Left lung (tissue), 4 donors: ENCODE measurements at regions not wholly inside any gene's neighbourhood (a gene's known extent, or its start where the extent isn't known, plus 50 kb on each side); places are given as distances from the start of the nearest gene placed in this dataset.

ENCODE experiments used
- ATAC-seq: fragments of 200-7000 bp; cut with Tn5 transposase; one replicate; pipeline ENCODE4 v1.9.1; 2020; ENCODE audit warnings: moderate library complexity
- DNase-seq, 4 donors: peaks; one replicate each; pipeline ENCODE4 v3.0.0-alpha.2; 2013 to 2020
- H3K27ac ChIP-seq, 2 donors: fragments of 200-600 bp; sonication (generic) in 1 of 2; one replicate each; pipeline versions ENCODE4 v1.5.0 to v1.8.0; 2020 to 2021
- H3K27me3 ChIP-seq, 2 donors: fragments of 200-600 bp; sonication (generic) in 1 of 2; one replicate each; pipeline versions ENCODE4 v1.5.0 to v1.8.0; 2020 to 2021
- H3K36me3 ChIP-seq, 2 donors: fragments of 200-600 bp; sonication (generic) in 1 of 2; one replicate each; pipeline versions ENCODE4 v1.5.0 to v1.8.0; 2020 to 2021
- H3K4me1 ChIP-seq, 2 donors: fragments of 200-600 bp; one replicate each; pipeline ENCODE4 v1.8.0; 2021
- H3K4me3 ChIP-seq, 2 donors: fragments of 200-600 bp; sonication (generic) in 1 of 2; one replicate each; pipeline versions ENCODE4 v1.5.0 to v1.8.0; 2020 to 2021; ENCODE audit warnings: mild to moderate bottlenecking in 1 of 2
- H3K9me3 ChIP-seq, 2 donors: fragments of 200-600 bp; sonication (generic) in 1 of 2; one replicate each; pipeline versions ENCODE4 v1.5.0 to v1.8.0; 2020 to 2021
- intact Hi-C, 2 donors: fragments of 100-400 bp; cut with DNase I; formaldehyde crosslinking; loops; one replicate each; pipeline versions ENCODE4 v1.11.2 to v1.14.2; 2022
- TF ChIP-seq, protein P1 (sequence below), 2 donors: fragments of 200-600 bp; sonication (generic) in 1 of 2; IDR thresholded peaks; one replicate each; pipeline versions ENCODE4 v1.5.0 to v1.8.0; 2021; ENCODE audit warnings: antibody characterized with exemption in 2 of 2
- donor health status: DM: no; HTN: yes; CAD: no.
- donor health status: DM: no; HTN: no; CAD: no.

DNA sequence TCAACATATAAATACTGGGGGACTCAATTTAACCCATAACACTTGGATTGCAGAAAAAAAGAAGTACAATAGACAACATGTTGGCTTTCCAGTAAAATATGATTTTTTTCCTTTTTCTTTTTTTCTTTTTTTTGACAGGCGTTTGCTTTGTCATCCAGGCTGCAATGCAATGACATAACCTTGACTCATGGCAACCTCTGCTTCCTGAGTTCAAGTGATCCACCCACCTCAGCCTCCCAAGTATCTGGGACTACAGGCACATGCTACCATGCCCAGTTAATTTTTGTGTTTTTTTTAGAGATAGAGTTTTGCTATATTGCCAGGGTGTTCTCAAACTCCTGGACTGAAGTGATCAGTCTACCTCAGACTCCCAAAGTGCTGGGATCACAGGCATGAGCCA lies 1512.0 kb upstream of the PRMT6 start:
- TF ChIP-seq, protein P1, sequence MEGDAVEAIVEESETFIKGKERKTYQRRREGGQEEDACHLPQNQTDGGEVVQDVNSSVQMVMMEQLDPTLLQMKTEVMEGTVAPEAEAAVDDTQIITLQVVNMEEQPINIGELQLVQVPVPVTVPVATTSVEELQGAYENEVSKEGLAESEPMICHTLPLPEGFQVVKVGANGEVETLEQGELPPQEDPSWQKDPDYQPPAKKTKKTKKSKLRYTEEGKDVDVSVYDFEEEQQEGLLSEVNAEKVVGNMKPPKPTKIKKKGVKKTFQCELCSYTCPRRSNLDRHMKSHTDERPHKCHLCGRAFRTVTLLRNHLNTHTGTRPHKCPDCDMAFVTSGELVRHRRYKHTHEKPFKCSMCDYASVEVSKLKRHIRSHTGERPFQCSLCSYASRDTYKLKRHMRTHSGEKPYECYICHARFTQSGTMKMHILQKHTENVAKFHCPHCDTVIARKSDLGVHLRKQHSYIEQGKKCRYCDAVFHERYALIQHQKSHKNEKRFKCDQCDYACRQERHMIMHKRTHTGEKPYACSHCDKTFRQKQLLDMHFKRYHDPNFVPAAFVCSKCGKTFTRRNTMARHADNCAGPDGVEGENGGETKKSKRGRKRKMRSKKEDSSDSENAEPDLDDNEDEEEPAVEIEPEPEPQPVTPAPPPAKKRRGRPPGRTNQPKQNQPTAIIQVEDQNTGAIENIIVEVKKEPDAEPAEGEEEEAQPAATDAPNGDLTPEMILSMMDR (IDR thresholded peaks at IDR 0.05): no peak
- Histone ChIP-seq H3K27me3 (no peaks in the 10 kb centered on the region), H3K4me1 (no peaks in the 10 kb centered on the region), H3K4me3 (no peak overlapping the region), H3K27ac (no peak overlapping the region), H3K9me3 (peaks cover 0 to 3% of the 10 kb centered on the region in 2 donors), H3K36me3 (no peaks in the 10 kb centered on the region)
- intact Hi-C loops: no loop called here
- no peak for ATAC-seq
- no peak for DNase-seq

DNA sequence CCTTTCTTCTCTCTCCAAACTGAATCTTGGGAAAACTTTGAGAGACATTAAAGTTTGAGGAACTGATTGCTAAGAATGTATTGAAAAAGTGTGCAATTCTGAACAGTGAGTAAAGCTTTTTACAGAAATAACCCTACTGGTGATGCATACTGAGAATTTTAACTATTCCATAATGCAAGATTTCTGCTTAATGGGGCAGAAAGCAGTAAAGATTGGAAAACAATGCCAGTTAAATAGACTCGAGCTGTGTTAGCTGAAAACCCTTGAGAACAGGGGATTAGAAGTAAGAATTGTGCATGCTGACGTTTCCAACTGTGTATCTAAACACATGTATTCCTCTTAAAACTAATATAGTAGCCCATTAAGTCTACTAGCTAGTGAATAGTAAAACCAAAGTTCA lies 1500.2 kb upstream of the PRMT6 start:
- Histone ChIP-seq H3K27ac (no peak overlapping the region), H3K27me3 (no peaks in the 10 kb centered on the region), H3K4me3 (no peak overlapping the region), H3K4me1 (no peaks in the 10 kb centered on the region), H3K9me3 (no peaks in the 10 kb centered on the region), H3K36me3 (no peaks in the 10 kb centered on the region)
- intact Hi-C loops: no loop called here
- DNase-seq: no peak
- TF ChIP-seq, protein P1 (IDR thresholded peaks at IDR 0.05): no peak
- ATAC-seq: no peak

DNA sequence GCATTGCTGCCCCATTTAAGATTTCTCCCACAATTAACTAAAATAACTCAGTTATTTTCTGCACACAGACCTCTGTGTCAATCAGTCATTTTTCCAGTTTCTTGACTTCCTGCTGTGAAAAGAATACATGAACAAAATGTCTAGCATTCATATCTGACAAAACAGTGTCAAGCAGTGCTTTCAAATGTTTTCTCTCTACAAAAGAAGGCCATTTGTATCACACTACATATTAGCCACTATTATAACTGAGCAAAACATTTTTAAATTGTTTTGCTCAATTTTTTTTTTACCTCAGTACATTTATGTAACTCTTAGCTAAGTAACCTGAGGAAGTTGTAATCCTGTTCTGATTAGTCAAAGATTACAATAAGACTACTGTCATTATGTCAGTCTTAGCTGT lies 1498.5 kb upstream of the PRMT6 start:
- H3K36me3 ChIP-seq: no peaks in the 10 kb centered on the region
- no peak overlapping the region for H3K4me3 ChIP-seq
- no peak overlapping the region for H3K27ac ChIP-seq
- intact Hi-C loops: no loop called here
- ATAC-seq (no peak), DNase-seq (no peak)
- H3K27me3 ChIP-seq: no peaks in the 10 kb centered on the region
- TF ChIP-seq, protein P1 (IDR thresholded peaks at IDR 0.05): no peak
- H3K9me3 ChIP-seq: peaks cover 0 to 1% of the 10 kb centered on the region in 2 donors
- no peaks in the 10 kb centered on the region for H3K4me1 ChIP-seq

DNA sequence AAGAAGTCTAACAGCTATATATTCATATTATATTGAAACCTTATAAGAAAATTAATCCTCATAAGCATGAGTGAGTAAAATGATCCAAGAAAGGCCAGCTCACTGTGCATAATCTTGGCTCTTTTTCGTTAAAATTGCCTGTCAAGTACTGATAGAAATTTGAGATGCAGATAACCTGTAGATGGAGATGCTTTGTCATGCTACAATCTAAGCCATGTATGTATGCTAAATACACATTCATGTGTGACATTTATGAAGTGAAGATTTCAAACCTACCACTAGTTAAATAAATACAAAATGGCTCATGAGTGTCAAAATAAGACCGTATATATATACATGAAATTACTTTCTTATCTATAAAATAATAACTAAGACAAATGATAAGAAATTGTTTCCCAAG lies 1491.5 kb upstream of the PRMT6 start:
- intact Hi-C loops: no loop called here
- no peak for DNase-seq
- no peaks in the 10 kb centered on the region for H3K27me3 ChIP-seq
- no peak overlapping the region for H3K4me3 ChIP-seq
- H3K9me3 ChIP-seq: peaks cover 0 to 10% of the 10 kb centered on the region in 2 donors
- H3K36me3 ChIP-seq: no peaks in the 10 kb centered on the region
- TF ChIP-seq, protein P1 (IDR thresholded peaks at IDR 0.05): no peak
- H3K4me1 ChIP-seq: no peaks in the 10 kb centered on the region
- ATAC-seq: no peak
- no peak overlapping the region for H3K27ac ChIP-seq

DNA sequence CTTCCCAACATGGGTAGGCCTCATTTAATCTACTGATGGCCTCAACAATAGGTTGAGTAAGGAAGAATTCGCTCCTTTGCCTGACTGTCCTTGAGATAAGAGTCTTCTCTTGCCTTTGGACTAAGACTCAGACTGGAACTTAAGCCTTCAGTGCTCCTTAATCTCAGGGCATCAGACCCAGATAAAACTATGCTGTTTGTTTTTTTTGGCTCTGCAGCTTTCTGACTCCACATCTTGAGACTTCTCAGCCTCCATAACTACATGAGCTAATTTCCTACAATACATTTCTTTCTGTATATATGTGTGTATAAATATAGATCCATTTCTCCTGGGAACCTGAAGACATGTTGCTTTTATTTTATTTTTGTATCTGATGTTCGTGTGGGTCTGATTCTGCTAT lies 1470.7 kb upstream of the PRMT6 start:
- Histone ChIP-seq H3K27ac (no peak overlapping the region), H3K4me1 (no peaks in the 10 kb centered on the region), H3K9me3 (peaks cover 0 to 4% of the 10 kb centered on the region in 2 donors), H3K27me3 (no peaks in the 10 kb centered on the region), H3K4me3 (no peak overlapping the region), H3K36me3 (no peaks in the 10 kb centered on the region)
- ATAC-seq (no peak), DNase-seq (no peak)
- TF ChIP-seq, protein P1 (IDR thresholded peaks at IDR 0.05): no peak
- intact Hi-C loops: no loop called here
